SIG-M5 treated with dmso at 0.1 percent for 504 hours (cell line): ENCODE measurements at regions not wholly inside any gene's neighbourhood (a gene's known extent, or its start where the extent isn't known, plus 50 kb on each side); places are given as distances from the start of the nearest gene placed in this dataset.

Experiments
- DNase-seq: peaks from one replicate; lab custom pipeline; 2025; ENCODE audit not compliant: unreplicated experiment; lab: John Stamatoyannopoulos, UW

DNA sequence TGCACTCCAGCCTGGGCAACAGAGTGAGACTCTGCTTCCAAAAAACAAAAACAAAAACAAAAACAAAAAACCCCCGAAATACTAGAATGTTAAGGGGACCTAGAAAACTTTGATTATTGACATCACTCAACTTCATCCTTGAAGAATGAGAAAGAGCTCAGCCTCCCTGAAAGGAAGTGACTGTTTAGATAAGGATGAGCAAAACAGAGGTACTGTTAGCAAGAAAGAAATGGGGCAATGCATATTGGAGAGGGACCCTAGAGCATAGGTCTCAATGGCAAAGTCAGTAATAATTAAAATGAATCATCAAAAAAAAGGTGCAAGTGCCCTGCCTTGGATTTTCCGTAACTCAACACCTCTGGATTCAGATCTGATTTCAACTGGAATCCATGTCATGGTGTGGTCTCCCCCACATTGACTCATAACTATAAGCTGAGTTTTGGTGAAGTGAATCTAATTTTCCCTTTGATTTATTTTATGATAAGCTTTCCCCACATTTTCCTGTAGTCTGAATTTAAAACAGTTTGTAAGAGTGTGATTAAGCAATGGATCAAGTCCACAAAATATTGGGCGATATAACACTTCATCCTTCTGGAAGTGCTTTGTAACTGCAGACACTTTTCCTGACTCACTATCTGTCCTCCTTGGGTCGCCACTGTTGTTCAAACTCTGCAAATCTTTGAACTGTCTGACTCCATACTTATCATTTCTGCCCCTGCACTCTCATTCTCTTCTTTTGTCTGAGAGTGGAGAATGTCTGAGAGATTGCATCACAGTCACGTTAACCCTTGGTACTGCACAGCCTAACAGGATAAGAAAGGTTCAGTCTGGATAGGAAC, 224.8 kb upstream of the LYZL1 start:
- DNase-seq = no peak

DNA sequence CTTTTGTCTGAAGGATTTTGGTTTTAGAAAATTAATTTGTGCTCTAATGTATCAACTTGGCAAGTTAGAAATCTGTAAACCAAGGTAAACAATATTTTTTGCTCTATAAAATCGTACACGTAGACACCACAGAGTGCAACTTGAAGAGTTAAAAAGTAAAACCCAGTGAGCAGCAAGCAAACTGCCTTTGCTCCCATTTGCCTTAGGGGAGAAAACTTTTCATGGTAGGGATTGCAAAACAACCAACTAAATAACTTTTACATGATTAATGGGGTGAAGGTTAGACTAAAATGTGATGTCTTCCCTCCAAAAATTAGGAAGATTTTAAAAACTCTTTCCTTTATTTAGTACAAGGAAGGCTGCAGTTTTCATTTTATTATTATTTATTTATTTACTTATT, 224.2 kb upstream of the LYZL1 start:
- DNase-seq = no peak

DNA sequence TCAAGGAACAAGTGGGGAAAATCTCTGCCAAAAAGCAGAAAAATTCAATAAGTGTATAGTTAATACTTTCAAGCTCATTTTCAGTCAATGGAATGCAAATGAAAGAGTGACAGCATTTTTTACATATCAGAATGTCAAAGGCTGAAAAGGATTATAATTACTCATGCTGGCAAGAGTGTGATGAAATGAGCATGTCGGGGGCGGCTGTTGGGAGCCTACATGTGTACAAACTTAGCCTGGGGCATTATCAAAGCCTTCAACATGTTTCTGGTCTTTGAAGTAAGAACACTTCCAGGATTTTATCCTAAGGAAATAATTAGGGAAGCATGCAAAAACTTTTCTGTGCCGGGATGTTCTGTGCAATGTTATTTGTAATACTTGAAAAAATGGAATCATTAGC, 221.7 kb upstream of the LYZL1 start:
- no peak for DNase-seq

DNA sequence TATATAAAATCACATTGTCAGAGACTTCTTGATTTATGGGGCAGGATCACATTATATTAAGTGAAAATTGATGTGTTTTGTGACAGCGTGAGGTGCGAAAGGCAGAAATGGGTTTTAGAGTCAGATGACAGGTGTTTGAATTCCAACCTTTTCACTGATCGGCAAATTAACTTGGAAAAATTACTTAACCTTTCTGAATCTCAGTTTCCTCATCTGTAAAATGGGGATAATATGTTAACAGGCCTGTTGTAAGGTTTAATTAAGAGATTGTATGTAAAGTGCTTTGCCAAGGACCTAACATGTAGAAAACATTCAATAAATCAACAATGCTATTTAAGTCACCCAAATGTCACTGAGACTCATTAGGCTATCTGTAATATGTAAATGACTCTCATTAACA, 221.2 kb upstream of the LYZL1 start:
- DNase-seq = no peak

DNA sequence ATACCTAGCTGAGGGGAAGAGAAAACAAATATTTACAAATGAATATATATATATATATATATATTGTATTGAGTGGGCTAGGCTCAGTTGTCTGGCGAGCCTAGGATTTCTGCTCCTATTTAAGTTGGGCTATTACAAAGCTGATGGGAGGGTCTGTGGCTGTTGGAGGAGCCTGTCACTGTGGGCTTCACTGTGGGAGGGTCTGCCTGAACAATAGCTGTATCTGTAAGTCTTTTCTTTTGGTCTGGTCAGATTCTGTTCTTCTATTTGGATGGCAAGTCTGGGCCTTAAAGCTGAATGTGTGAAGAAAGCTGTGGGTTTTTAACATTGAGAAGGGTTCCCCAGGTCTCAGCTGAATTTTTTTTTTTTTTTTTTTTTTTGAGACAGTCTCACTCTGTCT, 220.6 kb upstream of the LYZL1 start:
- no peak for DNase-seq

DNA sequence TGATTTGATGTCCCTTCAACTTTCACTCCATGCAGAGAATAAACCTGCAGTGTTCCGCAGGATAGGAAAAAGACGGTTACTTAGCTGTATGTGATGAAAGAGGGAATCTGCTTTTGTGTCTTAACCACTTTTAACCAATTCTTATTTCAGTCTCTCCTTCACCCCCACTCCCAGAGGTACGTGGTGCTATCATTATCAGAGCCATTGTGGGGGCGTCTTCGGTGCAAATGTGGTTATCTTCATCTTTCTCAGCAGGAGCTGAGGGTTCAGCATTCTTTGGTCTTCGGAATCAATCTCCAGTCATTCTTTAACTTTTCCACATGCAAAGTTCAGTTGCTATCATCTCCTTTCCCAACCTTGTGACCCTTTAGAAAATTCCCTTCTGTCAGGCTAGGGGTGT, 219.9 kb upstream of the LYZL1 start:
- no peak for DNase-seq

DNA sequence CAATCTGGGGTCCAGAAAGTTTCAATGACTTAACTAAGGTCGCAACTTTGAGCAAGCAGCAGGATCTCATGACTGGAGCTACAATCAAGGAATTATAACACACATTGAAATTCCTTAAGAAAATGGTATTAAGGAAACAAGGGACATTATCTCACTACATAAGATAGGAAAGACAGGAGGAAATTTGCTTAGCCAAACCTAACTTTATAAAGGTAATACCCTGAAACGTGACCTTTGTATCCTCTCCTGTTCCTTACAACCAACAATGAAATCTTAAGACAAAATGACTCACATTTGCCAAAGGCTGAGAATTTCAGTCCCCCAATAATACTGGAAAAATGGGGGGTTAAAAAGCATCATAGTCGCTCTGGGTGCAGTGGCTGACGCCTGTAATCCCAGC, 218.9 kb upstream of the LYZL1 start:
- DNase-seq = no peak

DNA sequence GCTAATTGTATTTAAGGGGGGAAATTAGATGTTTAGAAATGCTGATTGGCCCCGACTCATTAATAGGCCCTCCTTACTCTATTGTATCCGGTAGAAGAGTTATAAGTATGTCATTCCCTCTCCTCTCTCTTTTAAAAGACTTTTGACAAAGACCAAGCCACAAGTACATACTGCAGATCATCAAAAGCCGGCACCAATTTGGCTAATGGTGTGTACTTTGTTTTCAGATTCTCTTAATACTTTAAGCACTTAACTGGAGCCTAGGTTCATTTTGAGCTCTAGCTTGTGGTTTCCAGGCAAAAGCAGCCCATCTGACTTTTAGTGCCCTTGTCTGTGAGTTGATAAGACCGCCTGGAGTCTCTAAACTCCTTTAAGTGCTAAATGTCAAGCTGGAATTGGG, 210.0 kb upstream of the LYZL1 start:
- no peak for DNase-seq

DNA sequence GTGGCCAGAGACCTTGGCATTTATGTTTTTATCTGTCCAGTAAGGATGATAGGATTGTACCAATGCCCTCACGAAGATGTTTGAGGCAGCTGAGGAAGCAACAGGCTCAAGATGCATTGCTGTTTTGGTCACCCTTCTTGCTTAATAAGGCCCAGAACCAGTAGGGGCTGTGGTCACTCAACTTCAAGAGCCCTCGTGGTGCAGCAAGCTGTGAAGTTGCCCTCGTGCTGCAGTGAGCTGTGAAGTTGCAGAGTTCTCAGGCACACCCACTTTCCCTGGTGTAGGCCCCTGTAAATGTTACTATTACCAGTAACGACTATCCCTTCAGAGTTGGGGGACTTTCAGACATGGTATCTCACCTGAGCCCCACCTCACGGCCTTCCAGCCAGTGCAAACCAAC, 207.6 kb upstream of the LYZL1 start:
- DNase-seq = no peak

DNA sequence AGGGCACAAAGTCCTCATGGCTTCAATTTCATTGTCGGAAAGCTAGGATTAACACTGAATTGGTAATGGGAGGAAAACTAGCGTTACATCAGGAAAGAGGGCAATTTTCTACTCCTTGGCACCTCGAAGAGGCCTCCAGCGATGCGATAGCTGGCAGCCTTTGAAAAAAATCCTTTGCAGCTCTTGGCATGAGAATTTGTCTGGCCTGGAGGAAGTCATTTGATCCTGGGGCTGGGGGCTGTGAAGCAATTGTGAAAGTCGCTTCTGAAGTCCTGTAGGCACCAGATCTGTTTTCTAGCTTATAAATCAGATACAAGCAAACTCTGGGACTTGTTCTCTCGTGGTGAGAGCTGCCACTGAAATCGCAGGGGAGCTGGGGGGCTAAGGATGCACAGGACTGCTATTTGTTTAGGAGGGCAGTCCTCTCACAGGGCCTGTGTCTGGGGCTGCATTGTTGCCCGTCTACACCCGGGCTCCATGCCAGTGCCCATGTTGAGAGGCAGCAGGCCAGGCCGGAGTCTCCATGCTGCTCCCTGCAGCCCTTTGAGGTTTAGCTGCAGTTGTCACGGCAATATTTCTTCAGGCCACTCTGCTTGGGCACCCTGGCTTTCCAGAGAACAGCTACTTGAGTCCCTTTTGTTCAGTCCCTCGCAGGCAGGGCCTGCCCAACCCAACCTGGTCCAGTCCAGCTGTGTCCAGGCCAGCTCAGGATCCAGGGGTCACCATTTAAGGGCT, 206.8 kb upstream of the LYZL1 start:
- no peak for DNase-seq

DNA sequence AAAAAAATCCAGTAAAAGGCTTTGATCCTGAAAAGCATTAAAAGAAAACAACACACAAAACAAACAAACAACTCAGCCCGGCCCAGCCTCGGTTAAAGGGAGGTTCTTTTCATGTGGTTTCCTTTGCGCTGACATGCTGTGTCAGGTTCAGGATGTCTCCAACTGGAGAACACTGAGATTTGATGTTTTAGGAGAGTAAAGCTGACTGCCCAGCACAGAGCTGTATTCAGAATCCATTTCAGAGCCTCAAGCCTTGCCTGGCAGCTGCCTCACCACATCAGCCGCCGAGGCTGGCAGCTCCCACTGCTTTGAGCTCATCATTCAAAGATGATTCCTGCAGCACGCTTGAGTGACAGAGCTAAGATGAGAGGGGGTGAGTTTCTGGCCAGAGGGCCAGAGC, 205.8 kb upstream of the LYZL1 start:
- no peak for DNase-seq

DNA sequence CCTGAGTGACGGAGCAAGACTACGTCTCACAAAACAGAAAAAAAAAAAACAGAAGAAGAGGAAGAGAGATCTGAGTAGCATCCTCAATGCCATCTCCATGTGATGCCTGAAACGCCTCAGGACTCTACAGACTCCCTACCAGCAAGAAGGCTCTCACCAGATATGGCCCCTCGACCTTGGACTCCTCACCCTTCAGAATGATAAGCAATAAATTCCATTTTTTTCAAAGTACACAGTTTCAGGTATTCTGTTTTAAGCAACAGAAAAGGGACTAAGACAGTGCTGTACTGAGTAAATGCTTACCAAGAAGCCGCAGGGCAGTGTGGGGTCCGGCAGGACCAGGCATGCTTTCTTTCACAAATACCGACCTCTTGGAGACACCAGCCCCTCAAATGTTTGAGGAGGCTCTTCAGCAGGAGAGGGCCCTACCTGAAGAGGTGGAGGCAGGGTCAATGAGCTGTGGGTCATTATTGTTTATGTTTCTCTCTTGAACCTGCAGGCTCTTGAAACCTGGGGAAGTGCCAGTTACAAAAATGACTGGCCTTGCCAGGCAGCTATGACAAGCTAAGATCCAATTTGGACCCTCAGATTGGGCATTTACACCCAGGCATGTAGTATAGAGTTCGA, 204.1 kb upstream of the LYZL1 start:
- no peak for DNase-seq

DNA sequence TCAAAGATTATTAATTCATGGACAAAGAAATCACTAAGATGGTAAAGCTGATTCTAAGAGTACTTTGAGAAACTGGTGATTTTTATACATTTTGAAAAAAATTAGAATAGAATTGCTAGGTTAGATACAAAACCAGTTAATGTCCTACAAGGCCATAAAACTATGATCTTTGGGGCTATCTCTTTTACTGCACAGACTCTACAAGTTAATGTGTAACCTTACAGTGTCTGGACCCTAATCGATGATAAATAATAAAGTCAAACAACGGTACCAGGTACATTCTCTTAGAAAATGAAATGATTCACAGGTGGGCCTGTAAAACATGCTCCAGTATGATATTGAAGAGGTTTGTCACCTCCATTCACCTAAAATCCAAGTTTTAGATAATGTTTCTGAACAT, 199.8 kb upstream of the LYZL1 start:
- DNase-seq = no peak

DNA sequence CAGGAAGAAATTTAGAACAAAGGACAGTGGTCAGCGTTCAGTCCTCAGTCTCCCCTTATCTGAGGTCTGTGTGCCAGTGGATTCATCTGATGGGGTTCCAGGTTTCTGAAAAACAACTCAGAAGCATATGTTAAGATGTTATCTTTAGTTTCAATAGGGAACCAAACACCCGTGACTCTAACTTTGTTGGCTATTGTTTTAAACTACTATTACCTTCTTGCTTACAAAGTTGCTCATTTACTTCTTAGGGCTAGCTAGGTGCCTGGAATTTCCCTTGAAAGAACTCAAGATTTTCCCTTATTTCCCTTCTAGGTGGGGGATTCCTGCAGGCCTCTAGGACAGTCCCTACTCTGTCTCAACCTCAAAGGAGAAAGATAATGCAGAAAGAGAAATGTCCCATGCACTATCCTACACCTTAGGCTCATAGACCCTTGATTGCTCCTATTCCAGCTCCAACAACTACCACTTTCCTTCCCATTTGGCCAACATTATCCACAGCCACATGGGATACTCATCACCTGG, 192.5 kb upstream of the LYZL1 start:
- no peak for DNase-seq

DNA sequence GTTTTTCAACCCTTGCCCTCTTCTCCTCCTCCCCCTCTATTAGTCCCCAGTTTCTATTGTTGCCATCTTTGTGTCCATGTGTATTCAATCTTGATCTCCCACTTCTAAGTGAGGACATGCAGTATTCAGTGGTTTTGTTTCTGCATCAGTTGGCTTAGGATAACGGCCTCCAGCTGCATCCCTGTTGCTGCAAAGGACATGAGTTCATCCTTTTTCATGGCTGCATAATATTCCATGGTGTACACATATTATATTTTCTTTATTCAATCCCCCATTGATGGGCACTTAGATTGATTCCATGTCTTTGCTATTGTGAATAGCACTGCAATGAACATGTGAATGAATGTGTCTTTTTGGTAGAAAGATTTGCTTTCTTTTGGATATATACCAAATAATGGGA, 190.4 kb upstream of the LYZL1 start:
- DNase-seq = no peak

DNA sequence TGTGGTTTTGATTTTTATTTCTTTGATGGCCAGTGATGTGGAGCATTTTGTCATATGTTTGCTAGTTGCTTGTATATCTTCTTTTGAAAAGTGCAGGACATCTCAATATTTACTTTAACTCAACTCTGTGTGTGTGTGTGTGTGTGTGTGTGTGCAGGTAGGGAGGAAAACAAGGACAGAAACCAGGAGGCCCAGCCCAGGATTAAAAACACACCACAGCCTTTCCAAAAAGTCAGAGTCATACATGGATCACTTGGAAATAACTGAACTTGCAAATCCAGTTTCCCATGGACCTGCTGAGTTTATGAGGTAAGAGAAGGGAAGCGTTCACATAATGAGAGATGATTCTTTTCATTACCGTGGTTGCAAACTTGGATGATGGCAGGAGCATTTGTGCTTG, 189.9 kb upstream of the LYZL1 start:
- DNase-seq = peak; percentile 49

DNA sequence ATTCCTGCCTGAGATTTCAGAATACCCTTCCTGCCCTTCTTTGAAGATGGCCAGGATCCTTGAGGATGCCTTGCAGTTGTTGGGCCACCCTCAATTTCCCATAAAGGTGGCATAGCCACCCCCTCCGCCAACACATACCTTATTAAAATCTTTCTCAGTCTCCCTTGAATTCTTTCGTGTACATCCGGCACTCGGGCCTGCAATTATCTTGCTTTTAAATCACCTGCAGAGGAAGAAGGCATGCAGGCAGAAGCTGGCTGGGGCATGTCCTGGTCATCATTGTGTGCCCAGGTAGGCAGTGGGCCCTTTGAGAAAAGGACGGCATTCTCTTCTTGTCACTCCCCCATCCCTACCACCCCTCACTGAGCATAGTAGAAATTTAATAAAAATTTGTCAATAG, 189.5 kb upstream of the LYZL1 start:
- DNase-seq = no peak

DNA sequence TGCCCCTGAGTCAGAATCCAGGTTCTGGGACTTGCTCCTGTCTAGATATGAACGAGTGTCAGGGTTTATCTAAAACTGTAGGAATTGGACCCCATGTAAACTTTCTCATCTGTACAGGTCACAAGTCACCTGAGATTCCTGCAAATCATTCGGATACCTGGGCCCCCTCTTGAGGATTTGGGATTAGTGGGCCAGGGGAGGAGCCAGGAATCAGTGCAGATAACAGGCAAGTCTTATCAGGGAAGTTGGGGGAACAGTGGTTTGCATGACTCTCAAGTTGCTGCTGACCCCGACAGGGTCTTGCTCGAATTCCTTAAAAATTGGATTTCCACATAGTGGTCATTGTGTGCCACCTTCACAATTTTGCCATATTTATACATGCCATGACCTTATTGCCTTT, 188.4 kb upstream of the LYZL1 start:
- no peak for DNase-seq

DNA sequence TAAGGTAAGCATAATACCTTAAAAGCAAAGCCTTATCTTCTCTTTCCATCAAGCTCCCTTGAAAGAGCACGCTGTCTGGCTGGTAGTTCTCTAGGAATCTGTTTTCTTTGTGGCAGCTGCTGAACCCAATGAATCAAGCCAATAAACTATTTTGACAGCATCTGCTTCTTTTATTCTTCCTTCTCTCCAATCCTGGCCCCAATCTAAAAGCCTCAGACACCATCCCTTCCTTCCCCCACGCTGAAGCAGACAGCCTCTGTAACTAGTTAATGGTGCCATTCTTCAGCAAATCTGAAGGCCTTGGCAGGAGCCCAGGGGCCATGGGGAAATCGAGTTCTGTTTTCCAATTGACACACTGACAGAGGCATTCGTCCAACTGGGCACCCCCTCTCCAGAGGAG, 186.6 kb upstream of the LYZL1 start:
- DNase-seq = no peak

DNA sequence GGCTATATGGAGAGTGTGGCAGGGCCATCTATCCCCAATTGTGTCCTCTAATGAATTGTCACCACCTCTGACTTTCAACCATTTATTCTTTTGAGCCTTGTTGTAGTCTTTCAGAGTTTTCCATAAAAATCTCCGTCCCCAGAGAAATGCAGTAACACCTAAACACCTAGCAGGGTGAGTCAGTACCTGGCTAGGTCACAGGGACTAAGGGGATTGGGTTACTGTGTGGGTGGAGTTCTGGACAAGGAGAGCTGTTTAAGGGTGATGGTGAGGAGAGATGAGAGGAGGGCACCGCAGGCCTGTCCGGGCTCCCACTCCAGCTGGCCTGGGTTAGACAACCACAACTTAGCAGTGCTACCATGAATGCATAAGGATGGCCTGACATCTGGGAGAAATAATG, 186.2 kb upstream of the LYZL1 start:
- no peak for DNase-seq

DNA sequence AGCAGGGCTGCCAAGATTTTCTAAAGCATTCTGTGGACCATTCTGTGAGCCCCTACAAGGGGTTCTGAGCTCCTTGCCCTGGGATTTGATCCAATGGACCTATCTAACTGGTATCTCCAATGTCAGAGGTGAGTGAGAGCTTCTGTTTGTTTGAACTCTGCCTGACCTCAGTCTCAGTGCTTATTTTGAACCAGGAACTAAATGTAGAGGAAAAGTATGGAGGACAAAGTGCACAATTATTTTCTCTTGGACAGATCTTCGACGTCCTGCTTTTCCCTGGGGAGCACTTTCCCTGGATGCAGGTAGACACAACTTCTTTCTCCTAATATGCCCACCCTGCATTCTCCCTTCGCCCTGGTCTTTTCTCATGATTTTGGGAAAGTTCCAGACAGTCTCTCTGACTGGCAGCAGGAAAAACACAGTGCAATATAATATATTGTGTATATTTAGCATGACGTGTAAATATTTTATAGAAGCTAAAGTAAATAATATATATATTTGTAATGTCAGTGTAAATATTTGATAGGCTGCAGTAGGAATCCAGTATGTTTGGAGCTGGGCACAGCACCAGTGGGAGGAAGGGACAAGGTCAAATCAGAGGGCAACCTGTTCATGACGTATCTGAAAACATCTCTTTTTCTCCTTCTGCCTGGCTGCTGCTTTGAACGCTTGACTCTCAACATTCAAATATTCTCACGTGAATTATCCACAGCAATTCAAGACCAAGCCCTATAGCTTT, 184.0 kb upstream of the LYZL1 start:
- peak; percentile 65 for DNase-seq
